HG03439 (cell line): ENCODE measurements at regions not wholly inside any gene's neighbourhood (a gene's known extent, or its start where the extent isn't known, plus 50 kb on each side); places are given as distances from the start of the nearest gene placed in this dataset.
"Not testable (repeated sequence)": the region's sequence is repeated elsewhere in the genome, so short reads cannot be mapped to it uniquely, and the experiment has no call there.

Experiments used
- ATAC-seq: cut with Tn5 transposase; IDR thresholded peaks from one replicate; pipeline ENCODE4 v1.9.1; 2021; ENCODE audit warnings: mild to moderate bottlenecking, moderate library complexity; ENCODE audit not compliant: unreplicated experiment

- no peak for ATAC-seq
Measured at GRCh38 chr2:195471163-195471562, 185.9 kb upstream of the SLC39A10 start.

- ATAC-seq = no peak
Measured at GRCh38 chr2:195470622-195471021, 186.4 kb upstream of the SLC39A10 start.

DNA sequence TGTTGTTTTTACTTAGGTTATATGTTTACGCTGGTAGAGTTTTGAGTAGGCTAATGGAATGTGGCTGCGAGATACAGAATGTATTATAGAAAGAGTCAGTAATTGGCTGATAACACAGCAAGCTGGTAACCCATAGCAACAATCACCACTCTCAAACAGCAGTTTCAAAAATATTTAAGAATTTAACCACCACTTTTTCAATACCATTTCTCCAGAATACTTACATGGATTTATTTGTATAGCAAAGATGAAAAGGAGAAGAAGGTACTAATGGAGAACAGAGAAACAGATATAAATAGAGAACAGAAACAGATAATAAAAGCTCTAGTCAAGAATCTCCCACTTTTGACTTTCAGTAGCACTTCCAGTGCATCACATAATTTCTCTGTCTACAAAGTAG, 188.3 kb upstream of the SLC39A10 start:
- ATAC-seq = peak; percentile 72

DNA sequence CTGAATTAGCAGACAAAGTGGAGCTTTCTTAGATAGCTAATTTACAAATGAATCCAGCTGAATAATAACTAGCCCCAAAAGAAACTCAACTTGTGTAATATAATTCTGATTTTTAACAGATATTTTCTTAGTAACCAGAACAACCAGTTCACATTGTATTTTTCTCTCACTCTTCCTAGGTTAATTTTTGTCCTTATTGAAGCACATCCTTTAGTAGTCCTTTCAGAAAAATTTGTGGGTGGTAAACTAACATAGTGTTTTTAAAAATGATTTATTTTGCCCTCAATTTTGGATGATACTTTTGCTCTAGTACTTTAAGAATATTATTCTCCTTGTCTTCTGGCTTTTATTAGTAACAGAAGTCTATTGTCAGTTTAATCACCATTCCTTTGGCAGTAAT, 190.6 kb upstream of the SLC39A10 start:
- ATAC-seq = no peak

- no peak for ATAC-seq
Measured at GRCh38 chr2:195461010-195461409, 196.0 kb upstream of the SLC39A10 start.

DNA sequence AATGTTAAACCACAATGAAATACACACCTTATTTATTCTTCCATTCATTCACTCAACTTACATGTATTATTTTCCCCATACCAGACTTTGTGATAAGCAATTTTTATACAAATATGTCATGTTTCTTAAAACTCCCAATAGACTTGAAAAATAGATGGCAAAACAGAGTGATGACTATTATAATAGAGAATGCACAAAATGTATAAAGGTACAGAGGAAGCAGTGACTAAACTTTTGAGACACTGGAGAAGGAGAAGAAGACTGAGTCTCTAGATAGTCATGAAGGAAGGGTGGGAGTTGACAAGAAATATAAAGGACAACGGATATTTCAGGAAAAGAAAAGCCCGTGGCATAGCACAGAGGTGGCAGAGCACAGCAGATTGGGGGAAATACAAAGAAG, 198.1 kb upstream of the SLC39A10 start:
- ATAC-seq = no peak

- no peak for ATAC-seq
Measured at GRCh38 chr2:195457873-195458272, 199.2 kb upstream of the SLC39A10 start.

GRCh38 chr2:195456771-195457170, 200.3 kb upstream of the SLC39A10 start:
- ATAC-seq = no peak

GRCh38 chr2:195451160-195451559, 205.9 kb upstream of the SLC39A10 start:
- no peak for ATAC-seq

- no peak for ATAC-seq
Measured at GRCh38 chr2:195450552-195451113, 206.4 kb upstream of the SLC39A10 start.

GRCh38 chr2:195447323-195447975, 209.6 kb upstream of the SLC39A10 start:
- no peak for ATAC-seq

DNA sequence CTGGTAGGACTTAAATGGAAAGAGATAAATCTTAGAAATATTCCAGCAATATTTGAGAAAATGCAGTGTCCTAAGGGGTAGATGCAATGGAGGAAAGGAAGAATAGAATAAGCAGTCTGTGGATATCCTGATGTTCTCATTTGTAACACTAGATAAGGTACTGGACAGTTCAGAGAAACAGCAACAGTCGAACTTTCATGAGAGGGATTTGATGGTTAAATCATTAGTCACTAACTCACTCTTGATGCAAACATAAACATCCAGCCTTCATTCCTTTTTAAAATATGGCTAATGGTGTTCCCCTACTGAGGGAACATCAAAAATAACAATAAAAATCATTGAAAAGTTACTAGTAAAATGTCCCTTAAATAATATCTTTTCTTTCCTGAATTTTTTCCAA, 211.4 kb upstream of the SLC39A10 start:
- no peak for ATAC-seq

GRCh38 chr2:195443926-195444325, 213.1 kb upstream of the SLC39A10 start:
- ATAC-seq = no peak

- ATAC-seq = no peak
Measured at GRCh38 chr2:195442458-195443175, 214.4 kb upstream of the SLC39A10 start.

DNA sequence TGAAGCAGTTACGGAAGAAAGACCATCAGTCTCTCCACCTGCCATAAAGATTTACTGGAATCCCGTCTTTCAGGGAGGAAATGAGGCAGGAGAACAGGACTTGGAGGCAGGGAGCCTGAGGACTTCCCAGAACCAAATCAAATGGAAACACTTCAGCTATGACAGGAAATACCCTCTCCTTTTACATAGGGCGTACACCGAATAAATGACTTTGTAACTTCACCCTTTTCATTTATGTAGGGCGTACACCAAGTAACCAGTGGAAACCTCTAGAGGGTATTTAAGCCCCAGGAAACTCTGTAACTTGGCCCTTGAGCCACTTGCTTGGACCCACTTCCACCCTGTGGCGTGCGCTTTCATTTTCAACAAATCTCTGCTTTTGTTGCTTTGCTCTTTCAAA, 218.3 kb upstream of the SLC39A10 start:
- no peak for ATAC-seq

DNA sequence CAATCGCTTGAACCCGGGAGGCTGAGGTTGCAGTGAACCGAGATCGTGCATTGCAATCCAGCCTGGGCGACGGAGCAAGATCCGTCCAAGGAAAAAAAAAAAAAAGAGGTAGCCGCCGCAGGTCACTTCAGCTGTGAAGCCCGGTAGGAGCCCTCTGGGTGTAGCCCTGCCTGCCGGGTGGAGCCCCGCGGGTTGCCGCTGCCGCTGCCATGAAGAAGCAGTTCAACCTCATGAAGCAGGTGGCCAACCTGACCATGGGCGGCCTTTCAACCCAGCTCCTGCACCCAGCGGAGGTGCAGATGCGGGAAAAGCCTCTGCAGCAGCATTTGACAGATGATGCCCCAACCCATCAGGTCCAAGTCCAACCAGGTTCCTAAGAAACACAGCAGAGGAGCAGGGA, 219.5 kb upstream of the SLC39A10 start:
- no peak for ATAC-seq

GRCh38 chr2:195434346-195434745, 222.7 kb upstream of the SLC39A10 start:
- ATAC-seq = no peak

DNA sequence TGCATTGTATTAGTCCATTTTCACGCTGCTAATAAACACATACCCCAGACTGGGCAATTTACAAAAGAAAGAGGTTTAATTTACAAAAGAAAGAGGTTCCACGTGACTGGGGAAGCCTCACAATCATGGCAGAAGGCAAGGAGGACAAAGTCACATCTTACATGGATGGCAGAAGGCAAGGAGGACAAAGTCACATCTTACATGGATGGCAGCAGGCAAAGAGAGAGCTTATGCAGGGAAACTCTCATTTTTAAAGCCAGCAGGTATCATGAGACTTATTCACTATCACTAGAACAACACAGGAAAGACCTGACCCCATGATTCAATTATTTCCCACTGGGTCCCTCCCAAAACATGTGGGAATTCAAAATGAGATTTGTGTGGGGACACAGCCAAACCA, 223.3 kb upstream of the SLC39A10 start:
- not testable (repeated sequence) for ATAC-seq

- ATAC-seq = no peak
Measured at GRCh38 chr2:195428673-195429072, 228.4 kb upstream of the SLC39A10 start.

GRCh38 chr2:195425328-195425727, 231.7 kb upstream of the SLC39A10 start:
- no peak for ATAC-seq

DNA sequence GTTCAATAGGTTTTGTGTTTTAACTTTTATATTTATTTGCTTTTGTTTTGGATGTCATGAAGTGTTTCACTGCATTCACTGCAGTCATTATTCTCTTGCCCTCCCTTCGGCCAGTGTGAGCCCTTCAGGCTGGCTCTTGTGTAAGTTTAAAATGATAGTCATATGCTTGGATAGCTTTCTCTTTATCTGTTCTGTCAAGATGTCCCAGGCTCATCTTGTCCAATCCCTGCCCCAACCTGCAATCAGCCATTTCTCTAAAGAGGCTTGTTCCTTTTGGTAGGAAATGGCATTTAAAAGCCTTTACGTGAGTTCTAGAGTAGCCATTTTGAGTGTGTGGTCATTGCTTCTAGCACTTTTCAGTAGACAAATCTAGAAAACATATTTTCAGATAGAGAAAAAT, 238.0 kb upstream of the SLC39A10 start:
- no peak for ATAC-seq

GRCh38 chr2:195414537-195415100, 242.4 kb upstream of the SLC39A10 start:
- ATAC-seq = no peak
